ENCODE measurements at regions not wholly inside any gene's neighbourhood (a gene's known extent, or its start where the extent isn't known, plus 50 kb on each side); places are given as distances from the start of the nearest gene placed in this dataset.

- intact Hi-C loops (cut with DNase I) = no loop called here
- no peaks in the 10 kb centered on the region for H3K27me3 ChIP-seq
- H3K36me3 ChIP-seq = no peaks in the 10 kb centered on the region
- no peak for DNase-seq (ENCODE audit: low spot score in 2 of 2)
- no peak overlapping the region for H3K4me3 ChIP-seq
- no peak for TF ChIP-seq CTCF (IDR thresholded peaks at IDR 0.05)
- no peak overlapping the region for H3K27ac ChIP-seq
- no peaks in the 10 kb centered on the region for H3K9me3 ChIP-seq
- peaks cover 0 to 7% of the 10 kb centered on the region in 2 donors for H3K4me1 ChIP-seq
Observed at GRCh38 chr12:30019366-30020140, 235.8 kb upstream of the TMTC1 start.

- no peaks in the 10 kb centered on the region for H3K36me3 ChIP-seq
- no peaks in the 10 kb centered on the region for H3K27me3 ChIP-seq
- no peak for DNase-seq (ENCODE audit: low spot score in 2 of 2)
- H3K4me3 ChIP-seq = no peak overlapping the region
- H3K27ac ChIP-seq = no peak overlapping the region
- intact Hi-C loops (cut with DNase I) = no loop called here
- peaks cover 0 to 4% of the 10 kb centered on the region in 2 donors for H3K4me1 ChIP-seq
- H3K9me3 ChIP-seq = no peaks in the 10 kb centered on the region
- no peak for TF ChIP-seq CTCF (IDR thresholded peaks at IDR 0.05)
Observed at GRCh38 chr12:30016540-30017055, 232.9 kb upstream of the TMTC1 start.

DNA sequence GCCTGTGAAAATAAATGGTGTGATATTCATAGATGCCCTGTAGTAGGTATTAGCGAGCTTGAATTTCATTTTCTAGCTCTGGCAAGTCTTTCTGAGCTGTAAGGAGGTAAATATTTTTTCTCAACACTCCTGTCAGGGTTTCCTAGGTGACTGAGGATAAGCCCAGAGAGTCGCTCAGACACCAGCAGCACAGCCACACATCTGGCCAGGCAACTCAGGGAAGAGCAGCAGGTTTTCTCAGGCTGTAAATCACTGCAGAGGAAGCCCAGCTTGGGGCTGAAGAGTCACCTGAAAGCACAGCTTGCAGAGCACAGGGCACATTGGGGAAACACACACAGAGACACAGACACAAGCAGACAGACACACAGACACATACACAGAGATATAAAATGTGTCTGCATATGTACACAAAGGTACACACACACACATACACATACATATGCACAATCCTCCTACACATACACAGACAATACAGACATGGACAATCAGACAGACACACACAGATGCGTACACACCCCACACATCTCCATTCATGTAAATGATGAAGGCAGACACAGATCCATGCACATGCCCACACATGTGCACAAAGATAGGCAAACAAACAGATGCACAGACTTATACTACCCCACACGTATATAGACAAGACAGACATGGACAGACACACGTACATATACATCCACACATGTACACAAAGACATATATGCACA lies 232.0 kb upstream of the TMTC1 start:
- H3K9me3 ChIP-seq = no peaks in the 10 kb centered on the region
- no peak overlapping the region for H3K4me3 ChIP-seq
- H3K27me3 ChIP-seq = no peaks in the 10 kb centered on the region
- DNase-seq (ENCODE audit: low spot score in 2 of 2) = no peak
- intact Hi-C loops (cut with DNase I) = no loop called here
- no peak overlapping the region for H3K27ac ChIP-seq
- H3K36me3 ChIP-seq = no peaks in the 10 kb centered on the region
- peaks cover 0 to 10% of the 10 kb centered on the region in 2 donors for H3K4me1 ChIP-seq
- no peak for TF ChIP-seq CTCF (IDR thresholded peaks at IDR 0.05)

- Histone ChIP-seq H3K36me3 (no peaks in the 10 kb centered on the region), H3K27me3 (no peaks in the 10 kb centered on the region), H3K27ac (no peak overlapping the region), H3K4me3 (no peak overlapping the region), H3K9me3 (no peaks in the 10 kb centered on the region), H3K4me1 (peaks cover 0 to 11% of the 10 kb centered on the region in 2 donors)
- no peak for TF ChIP-seq CTCF (IDR thresholded peaks at IDR 0.05)
- intact Hi-C loops (cut with DNase I) = no loop called here
- no peak for DNase-seq (ENCODE audit: low spot score in 2 of 2)
Observed at GRCh38 chr12:30014991-30015390, 231.2 kb upstream of the TMTC1 start.

DNA sequence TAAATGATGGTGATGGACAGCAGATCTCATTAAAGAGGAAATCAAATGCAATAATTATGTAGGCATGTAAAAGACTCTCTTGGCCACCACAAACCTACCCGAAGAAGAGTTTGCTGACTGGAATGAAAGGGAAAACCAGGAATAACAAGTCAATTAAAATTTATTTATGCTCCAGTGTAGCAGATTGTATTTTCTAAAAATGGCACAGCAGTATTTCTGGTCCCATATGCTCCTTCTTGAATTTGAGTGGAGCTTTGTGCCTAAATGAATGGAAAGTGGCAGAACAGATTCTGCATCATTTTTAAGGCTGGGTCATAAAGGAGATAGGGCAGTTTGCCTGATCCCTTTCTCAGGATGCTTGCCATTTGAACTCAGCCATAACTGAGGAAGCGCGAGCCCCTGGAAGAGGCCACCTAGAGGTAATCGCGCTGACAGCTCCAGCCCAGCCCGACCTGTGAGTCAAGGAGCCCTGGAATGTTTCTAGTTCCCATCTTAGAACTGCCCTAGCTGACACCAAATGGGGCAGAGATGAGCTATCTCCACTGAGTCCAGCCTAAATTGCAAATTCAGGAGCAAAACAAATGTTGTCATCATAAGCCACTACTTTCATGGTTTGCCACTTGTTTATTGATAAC lies 229.2 kb upstream of the TMTC1 start:
- no peak for DNase-seq (ENCODE audit: low spot score in 2 of 2)
- intact Hi-C loops (cut with DNase I) = no loop called here
- Histone ChIP-seq H3K27ac (no peak overlapping the region), H3K4me1 (peaks cover 0 to 19% of the 10 kb centered on the region in 2 donors), H3K36me3 (no peaks in the 10 kb centered on the region), H3K9me3 (no peaks in the 10 kb centered on the region), H3K4me3 (no peak overlapping the region), H3K27me3 (no peaks in the 10 kb centered on the region)
- TF ChIP-seq CTCF (IDR thresholded peaks at IDR 0.05) = no peak

Measured in ascending aorta (tissue), 2 donors.